GM19463 (cell line): ENCODE measurements at regions not wholly inside any gene's neighbourhood (a gene's known extent, or its start where the extent isn't known, plus 50 kb on each side); places are given as distances from the start of the nearest gene placed in this dataset.
"Not testable (repeated sequence)": the region's sequence is repeated elsewhere in the genome, so short reads cannot be mapped to it uniquely, and the experiment has no call there.

ENCODE experiments used
- ATAC-seq: cut with Tn5 transposase; IDR thresholded peaks from one replicate; pipeline ENCODE4 v1.9.1; 2021; ENCODE audit warnings: mild to moderate bottlenecking, moderate library complexity; ENCODE audit not compliant: unreplicated experiment

GRCh38 chr2:58634653-58635370 is 393.7 kb upstream of the FANCL start:
- ATAC-seq = no peak

GRCh38 chr2:58633613-58634365 is 392.7 kb upstream of the FANCL start:
- ATAC-seq = no peak

GRCh38 chr2:58631986-58632385 is 390.9 kb upstream of the FANCL start:
- ATAC-seq = no peak

- no peak for ATAC-seq
Observed at GRCh38 chr2:58629545-58630119, 388.5 kb upstream of the FANCL start.

- no peak for ATAC-seq
Observed at GRCh38 chr2:58620896-58621295, 379.8 kb upstream of the FANCL start.

- no peak for ATAC-seq
Observed at GRCh38 chr2:58620093-58620492, 379.0 kb upstream of the FANCL start.

GRCh38 chr2:58616961-58617360 is 375.8 kb upstream of the FANCL start:
- no peak for ATAC-seq

GRCh38 chr2:58614219-58614618 is 373.1 kb upstream of the FANCL start:
- ATAC-seq = no peak

GRCh38 chr2:58612973-58613372 is 371.8 kb upstream of the FANCL start:
- no peak for ATAC-seq

GRCh38 chr2:58609326-58609725 is 368.2 kb upstream of the FANCL start:
- ATAC-seq = no peak

GRCh38 chr2:58608146-58608545 is 367.0 kb upstream of the FANCL start:
- no peak for ATAC-seq

GRCh38 chr2:58607448-58607847 is 366.3 kb upstream of the FANCL start:
- no peak for ATAC-seq

GRCh38 chr2:58606799-58607198 is 365.7 kb upstream of the FANCL start:
- no peak for ATAC-seq

- no peak for ATAC-seq
Observed at GRCh38 chr2:58604096-58604495, 363.0 kb upstream of the FANCL start.

GRCh38 chr2:58601017-58601416 is 359.9 kb upstream of the FANCL start:
- ATAC-seq = no peak

- ATAC-seq = no peak
Observed at GRCh38 chr2:58598171-58598570, 357.0 kb upstream of the FANCL start.

- no peak for ATAC-seq
Observed at GRCh38 chr2:58595714-58596113, 354.6 kb upstream of the FANCL start.

- no peak for ATAC-seq
Observed at GRCh38 chr2:58594762-58595161, 353.6 kb upstream of the FANCL start.

- ATAC-seq = no peak
Observed at GRCh38 chr2:58594175-58594574, 353.1 kb upstream of the FANCL start.

GRCh38 chr2:58586178-58586577 is 345.1 kb upstream of the FANCL start:
- not testable (repeated sequence) for ATAC-seq

GRCh38 chr2:58585233-58585632 is 344.1 kb upstream of the FANCL start:
- ATAC-seq = no peak

- ATAC-seq = no peak
Observed at GRCh38 chr2:58584606-58585118, 343.5 kb upstream of the FANCL start.
